ENCODE measurements at regions not wholly inside any gene's neighbourhood (a gene's known extent, or its start where the extent isn't known, plus 50 kb on each side); places are given as distances from the start of the nearest gene placed in this dataset.

GRCh38 chr16:79497606-79498350 is 102.8 kb downstream of the MAF start:
- DNase-seq (ENCODE audit: low read depth): no peak
- Histone ChIP-seq H3K4me3 (ENCODE audit: low read depth, low read length) (no peak overlapping the region), H3K36me3 (ENCODE audit: control insufficient read depth, insufficient read depth, low read length) (no peaks in the 10 kb centered on the region), H3K27me3 (ENCODE audit: control insufficient read depth, insufficient read depth, low read length) (no peaks in the 10 kb centered on the region)
- TF ChIP-seq CTCF (IDR thresholded peaks at IDR 0.05; ENCODE audit: insufficient read depth, low read length, poor library complexity, severe bottlenecking): no peak

- no peak for DNase-seq (ENCODE audit: low read depth)
- no peaks in the 10 kb centered on the region for H3K27me3 ChIP-seq (ENCODE audit: control insufficient read depth, insufficient read depth, low read length)
- H3K36me3 ChIP-seq (ENCODE audit: control insufficient read depth, insufficient read depth, low read length): no peaks in the 10 kb centered on the region
- TF ChIP-seq CTCF (IDR thresholded peaks at IDR 0.05; ENCODE audit: insufficient read depth, low read length, poor library complexity, severe bottlenecking): no peak
- H3K4me3 ChIP-seq (ENCODE audit: low read depth, low read length): no peak overlapping the region
These were observed 106.6 kb downstream of the MAF start for GRCh38 chr16:79493911-79494310.

GRCh38 chr16:79492036-79492435 is 108.5 kb downstream of the MAF start:
- no peak for TF ChIP-seq CTCF (IDR thresholded peaks at IDR 0.05; ENCODE audit: insufficient read depth, low read length, poor library complexity, severe bottlenecking)
- DNase-seq (ENCODE audit: low read depth): no peak
- no peaks in the 10 kb centered on the region for H3K27me3 ChIP-seq (ENCODE audit: control insufficient read depth, insufficient read depth, low read length)
- H3K4me3 ChIP-seq (ENCODE audit: low read depth, low read length): no peak overlapping the region
- H3K36me3 ChIP-seq (ENCODE audit: control insufficient read depth, insufficient read depth, low read length): no peaks in the 10 kb centered on the region

- no peak for DNase-seq (ENCODE audit: low read depth)
- no peaks in the 10 kb centered on the region for H3K27me3 ChIP-seq (ENCODE audit: control insufficient read depth, insufficient read depth, low read length)
- TF ChIP-seq CTCF (IDR thresholded peaks at IDR 0.05; ENCODE audit: insufficient read depth, low read length, poor library complexity, severe bottlenecking): no peak
- H3K4me3 ChIP-seq (ENCODE audit: low read depth, low read length): no peak overlapping the region
- no peaks in the 10 kb centered on the region for H3K36me3 ChIP-seq (ENCODE audit: control insufficient read depth, insufficient read depth, low read length)
These were observed 115.5 kb downstream of the MAF start for GRCh38 chr16:79485020-79485419.

- DNase-seq (ENCODE audit: low read depth): no peak
- Histone ChIP-seq H3K4me3 (ENCODE audit: low read depth, low read length) (no peak overlapping the region), H3K27me3 (ENCODE audit: control insufficient read depth, insufficient read depth, low read length) (no peaks in the 10 kb centered on the region), H3K36me3 (ENCODE audit: control insufficient read depth, insufficient read depth, low read length) (no peaks in the 10 kb centered on the region)
- no peak for TF ChIP-seq CTCF (IDR thresholded peaks at IDR 0.05; ENCODE audit: insufficient read depth, low read length, poor library complexity, severe bottlenecking)
These were observed 116.3 kb downstream of the MAF start for GRCh38 chr16:79484237-79484636.

GRCh38 chr16:79483336-79483735 is 117.2 kb downstream of the MAF start:
- H3K4me3 ChIP-seq (ENCODE audit: low read depth, low read length): no peak overlapping the region
- H3K36me3 ChIP-seq (ENCODE audit: control insufficient read depth, insufficient read depth, low read length): no peaks in the 10 kb centered on the region
- no peak for DNase-seq (ENCODE audit: low read depth)
- no peaks in the 10 kb centered on the region for H3K27me3 ChIP-seq (ENCODE audit: control insufficient read depth, insufficient read depth, low read length)
- no peak for TF ChIP-seq CTCF (IDR thresholded peaks at IDR 0.05; ENCODE audit: insufficient read depth, low read length, poor library complexity, severe bottlenecking)
